ENCODE measurements at regions not wholly inside any gene's neighbourhood (a gene's known extent, or its start where the extent isn't known, plus 50 kb on each side); places are given as distances from the start of the nearest gene placed in this dataset.

DNA sequence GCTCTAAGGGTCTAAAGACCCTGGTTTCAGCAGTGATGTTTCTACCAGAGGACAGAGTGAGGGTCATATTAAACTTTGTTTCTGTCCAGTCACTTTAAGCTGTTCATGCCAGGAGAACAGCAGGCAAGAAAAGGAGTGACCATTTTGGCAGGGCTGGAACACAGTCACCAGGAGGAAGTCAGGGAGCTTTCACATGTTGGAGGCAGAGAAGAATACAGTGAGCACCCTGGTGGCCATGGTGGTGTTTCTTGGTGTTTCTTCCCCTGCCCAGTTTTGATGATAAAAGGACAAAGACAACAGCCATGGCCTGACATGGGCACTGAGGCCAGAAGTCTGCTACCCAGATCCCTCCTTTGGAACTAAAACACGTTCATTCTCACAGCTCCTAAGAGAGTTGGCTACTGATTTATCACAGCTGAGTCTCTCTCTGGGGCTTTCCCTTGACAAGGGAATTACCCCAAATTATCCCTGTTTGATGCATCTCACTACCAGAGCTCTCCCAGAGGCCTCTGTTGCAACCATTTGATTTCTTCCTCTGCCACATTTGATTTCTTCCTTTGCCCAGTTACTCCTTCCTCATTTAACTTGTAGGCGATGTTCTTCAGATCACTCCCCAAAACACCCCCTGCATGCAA, 106.4 kb upstream of the NWD2 start:
- no peaks in the 10 kb centered on the region for H3K36me3 ChIP-seq
- H3K4me1 ChIP-seq = no peaks in the 10 kb centered on the region
- TF ChIP-seq, protein P1, sequence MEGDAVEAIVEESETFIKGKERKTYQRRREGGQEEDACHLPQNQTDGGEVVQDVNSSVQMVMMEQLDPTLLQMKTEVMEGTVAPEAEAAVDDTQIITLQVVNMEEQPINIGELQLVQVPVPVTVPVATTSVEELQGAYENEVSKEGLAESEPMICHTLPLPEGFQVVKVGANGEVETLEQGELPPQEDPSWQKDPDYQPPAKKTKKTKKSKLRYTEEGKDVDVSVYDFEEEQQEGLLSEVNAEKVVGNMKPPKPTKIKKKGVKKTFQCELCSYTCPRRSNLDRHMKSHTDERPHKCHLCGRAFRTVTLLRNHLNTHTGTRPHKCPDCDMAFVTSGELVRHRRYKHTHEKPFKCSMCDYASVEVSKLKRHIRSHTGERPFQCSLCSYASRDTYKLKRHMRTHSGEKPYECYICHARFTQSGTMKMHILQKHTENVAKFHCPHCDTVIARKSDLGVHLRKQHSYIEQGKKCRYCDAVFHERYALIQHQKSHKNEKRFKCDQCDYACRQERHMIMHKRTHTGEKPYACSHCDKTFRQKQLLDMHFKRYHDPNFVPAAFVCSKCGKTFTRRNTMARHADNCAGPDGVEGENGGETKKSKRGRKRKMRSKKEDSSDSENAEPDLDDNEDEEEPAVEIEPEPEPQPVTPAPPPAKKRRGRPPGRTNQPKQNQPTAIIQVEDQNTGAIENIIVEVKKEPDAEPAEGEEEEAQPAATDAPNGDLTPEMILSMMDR (IDR thresholded peaks at IDR 0.05) = no peak
- H3K27me3 ChIP-seq = no peaks in the 10 kb centered on the region
- H3K27ac ChIP-seq = no peak overlapping the region
- ATAC-seq (no peak), FAIRE-seq (no peak), DNase-seq (no peak)
- intact Hi-C loops (cut with DNase I) = no loop called here
- 67 to 68% methylated on average over 2 of the region's 2 CpGs for WGBS, 2 donors
- H3K9me3 ChIP-seq = no peaks in the 10 kb centered on the region
- H3K4me3 ChIP-seq = no peak overlapping the region

DNA sequence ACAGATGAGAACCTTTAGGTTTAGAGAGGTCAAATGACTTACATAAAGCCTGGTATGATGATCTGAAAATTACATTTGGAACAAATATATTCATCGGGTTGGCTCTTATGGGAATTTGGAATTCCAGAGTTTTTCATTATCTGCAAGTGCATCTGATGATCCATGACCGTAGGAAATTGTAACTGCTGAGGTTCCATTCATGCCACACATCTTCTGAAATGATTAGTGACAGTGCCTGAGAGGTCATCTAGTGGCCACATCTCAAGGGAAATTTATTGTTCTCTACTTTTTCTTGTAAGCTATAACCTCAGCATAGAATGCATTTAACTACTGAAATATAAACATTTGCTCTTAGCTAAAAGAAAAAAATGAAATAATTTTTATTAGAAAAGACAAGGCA, 105.8 kb upstream of the NWD2 start:
- H3K9me3 ChIP-seq = no peaks in the 10 kb centered on the region
- FAIRE-seq (no peak), DNase-seq (no peak), ATAC-seq (no peak)
- no peaks in the 10 kb centered on the region for H3K27me3 ChIP-seq
- intact Hi-C loops (cut with DNase I) = no loop called here
- H3K4me3 ChIP-seq = no peak overlapping the region
- H3K4me1 ChIP-seq = no peaks in the 10 kb centered on the region
- no peak overlapping the region for H3K27ac ChIP-seq
- no peaks in the 10 kb centered on the region for H3K36me3 ChIP-seq
- WGBS, 2 donors = 48 to 50% methylated on average over 2 of the region's 2 CpGs
- TF ChIP-seq, protein P1 (IDR thresholded peaks at IDR 0.05) = no peak

DNA sequence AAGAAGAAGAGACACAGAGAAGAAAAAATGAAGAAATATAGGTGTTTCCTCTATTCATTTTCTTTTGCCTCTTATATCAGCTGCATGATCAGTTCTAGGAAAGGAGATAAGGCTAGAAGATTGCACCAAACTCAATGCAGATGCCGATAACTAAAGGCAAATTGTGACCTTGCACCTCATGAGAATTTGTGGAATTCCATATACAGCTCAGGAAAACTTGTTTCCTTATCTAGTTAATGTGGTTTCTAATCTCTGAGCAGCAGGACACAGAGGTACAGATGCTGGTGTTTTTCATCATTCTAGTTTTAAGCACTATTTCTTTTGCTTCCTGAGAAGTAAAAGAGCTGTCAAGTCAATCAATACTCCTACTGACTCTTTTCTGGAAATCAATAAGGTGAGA, 104.6 kb upstream of the NWD2 start:
- intact Hi-C loops (cut with DNase I) = no loop called here
- ATAC-seq = no peak
- no peak for DNase-seq
- Histone ChIP-seq H3K27ac (no peak overlapping the region), H3K4me1 (no peaks in the 10 kb centered on the region), H3K9me3 (no peaks in the 10 kb centered on the region), H3K36me3 (no peaks in the 10 kb centered on the region), H3K27me3 (no peaks in the 10 kb centered on the region), H3K4me3 (no peak overlapping the region)
- WGBS, 2 donors = 9 to 10% methylated on average over 1 of the region's 1 CpG
- TF ChIP-seq, protein P1 (IDR thresholded peaks at IDR 0.05) = no peak
- no peak for FAIRE-seq

DNA sequence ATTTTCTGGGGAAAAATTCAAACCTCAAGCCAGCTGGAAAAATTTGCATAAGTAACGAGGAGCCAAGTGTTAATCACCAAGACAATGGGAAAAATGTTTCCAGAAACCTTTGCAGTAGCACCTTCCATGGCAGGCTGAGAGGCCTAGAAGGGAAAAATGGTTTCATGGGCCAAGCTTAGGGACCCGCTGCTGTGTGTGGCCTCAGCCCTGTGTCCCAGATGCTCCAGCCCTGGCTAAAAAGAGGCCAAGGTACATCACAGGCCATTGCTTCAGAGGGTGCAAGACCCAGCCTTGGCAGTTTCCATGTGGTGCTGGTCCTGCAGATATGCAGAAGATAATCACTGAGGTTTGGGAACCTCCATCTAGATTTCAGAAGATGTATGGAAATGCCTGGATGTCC, 98.3 kb upstream of the NWD2 start:
- H3K27me3 ChIP-seq = no peaks in the 10 kb centered on the region
- no peaks in the 10 kb centered on the region for H3K9me3 ChIP-seq
- H3K4me3 ChIP-seq = no peak overlapping the region
- no peak overlapping the region for H3K27ac ChIP-seq
- DNase-seq (no peak), ATAC-seq (no peak), FAIRE-seq (no peak)
- no peaks in the 10 kb centered on the region for H3K4me1 ChIP-seq
- H3K36me3 ChIP-seq = no peaks in the 10 kb centered on the region
- WGBS, 2 donors = 59 to 65% methylated on average over 2 of the region's 2 CpGs
- intact Hi-C loops (cut with DNase I) = no loop called here
- TF ChIP-seq, protein P1 (IDR thresholded peaks at IDR 0.05) = no peak

DNA sequence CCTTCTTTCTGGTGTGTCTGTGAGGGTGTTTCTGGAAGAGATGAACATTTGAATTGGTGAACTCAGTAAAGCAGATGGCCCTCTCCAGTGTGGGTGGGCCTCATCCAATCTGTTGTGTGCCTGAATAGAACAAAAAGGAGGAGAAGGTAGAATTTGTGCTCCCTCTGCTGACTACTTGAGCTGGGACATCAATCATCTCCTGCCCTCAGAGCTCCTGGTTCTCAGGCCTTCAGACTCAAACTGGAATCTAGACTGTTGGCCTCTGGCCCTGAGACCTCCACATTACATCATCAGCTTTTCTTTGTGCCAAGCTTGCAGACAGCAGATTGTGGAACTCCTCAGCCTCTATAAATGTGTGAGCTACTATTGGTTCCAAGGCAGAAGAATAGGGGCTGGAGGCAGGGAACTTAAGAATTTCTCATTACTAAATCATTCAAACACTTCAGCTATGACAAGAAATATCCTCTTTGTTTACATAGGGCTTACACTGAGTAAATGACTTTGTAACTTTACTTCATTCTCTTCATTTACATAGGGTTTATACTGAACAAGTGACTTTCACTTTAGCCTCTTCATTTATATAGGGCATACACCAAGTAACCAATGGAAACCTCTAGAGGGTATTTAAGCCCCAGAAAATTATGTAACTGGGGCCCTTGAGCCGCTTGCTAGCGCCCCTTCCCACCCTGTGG, 86.9 kb upstream of the NWD2 start:
- intact Hi-C loops (cut with DNase I) = no loop called here
- 90 to 92% methylated on average over 2 of the region's 2 CpGs for WGBS, 2 donors
- Histone ChIP-seq H3K27me3 (no peaks in the 10 kb centered on the region), H3K9me3 (no peaks in the 10 kb centered on the region), H3K36me3 (no peaks in the 10 kb centered on the region), H3K4me1 (no peaks in the 10 kb centered on the region), H3K27ac (no peak overlapping the region), H3K4me3 (no peak overlapping the region)
- no peak for DNase-seq
- no peak for FAIRE-seq
- TF ChIP-seq, protein P1 (IDR thresholded peaks at IDR 0.05) = no peak
- no peak for ATAC-seq
